Mammary epithelial cell (primary cell): ENCODE measurements at regions not wholly inside any gene's neighbourhood (a gene's known extent, or its start where the extent isn't known, plus 50 kb on each side); places are given as distances from the start of the nearest gene placed in this dataset.

ENCODE experiments used
- CTCF ChIP-seq, 2 donors: IDR thresholded peaks in 1 of 2; conservative IDR thresholded peaks in 1 of 2; 2 replicates each; pipeline ENCODE4 v1.5.1; 2011 to 2012; ENCODE audit warnings: inconsistent platforms in 2 of 2, low read length in 2 of 2, mild to moderate bottlenecking in 2 of 2, control low read depth in 1 of 2, low read depth in 1 of 2; ENCODE audit not compliant: insufficient read depth in 1 of 2; ENCODE audit errors: extremely low read depth in 1 of 2
- EZH2 ChIP-seq: IDR thresholded peaks from 2 replicates; pipeline ENCODE4 v1.6.1; 2012; ENCODE audit warnings: low read length, inconsistent platforms, borderline replicate concordance

GRCh38 chr3:127037418-127037841 is 54.5 kb downstream of the PLXNA1 start:
- no peak for TF ChIP-seq CTCF (conservative IDR thresholded peaks at IDR 0.05 in 1 of 2, IDR thresholded peaks at IDR 0.05 in 1 of 2; ENCODE audit: extremely low read depth in 1 of 2, insufficient read depth in 1 of 2, low read depth in 1 of 2, low read length in 2 of 2)
- no peak for TF ChIP-seq EZH2
